Panc1 (cell line): ENCODE measurements at regions not wholly inside any gene's neighbourhood (a gene's known extent, or its start where the extent isn't known, plus 50 kb on each side); places are given as distances from the start of the nearest gene placed in this dataset.

ENCODE experiments used
- ATAC-seq: fragments of 200-7000 bp; cut with Tn5 transposase; 2 replicates; pipeline ENCODE4 v1.9.1; 2020; ENCODE audit warnings: mild to moderate bottlenecking, moderate library complexity
- BruUV-seq: library from RNA; stranded (reverse); fragments of 400-500 nt; replicated peaks from 2 replicates; lab custom pipeline; 2021; lab: Mats Ljungman, UMichigan
- CTCF ChIA-PET: fragments of 300-600 bp; sonication (Branson Sonifier 250); formaldehyde crosslinking; loops from one replicate; lab custom pipeline; 2022; ENCODE audit warnings: antibody characterized with exemption; lab: Charles Lee
- POLR2A ChIA-PET: fragments of 300-600 bp; sonication (Branson Sonifier 250); formaldehyde crosslinking; loops from one replicate; lab custom pipeline; 2022; ENCODE audit warnings: antibody characterized with exemption; lab: Charles Lee
- DNase-seq: peaks from one replicate; pipeline ENCODE4 v3.0.0-alpha.2; 2010; ENCODE audit warnings: low read depth, low spot score
- H3K27ac ChIP-seq: 2 replicates; pipeline ENCODE4 v1.5.1; 2011; ENCODE audit warnings: mild to moderate bottlenecking, low read length, inconsistent platforms
- H3K27me3 ChIP-seq: fragments of 200-500 bp; sonication (Bioruptor generic); 2 replicates; pipeline ENCODE4 v1.6.0; 2014; ENCODE audit warnings: low read length, inconsistent platforms; ENCODE audit not compliant: control insufficient read depth, insufficient read depth
- H3K36me3 ChIP-seq: fragments of 200-500 bp; sonication (Bioruptor generic); 2 replicates; pipeline ENCODE4 v1.5.1; 2014; ENCODE audit warnings: inconsistent platforms, mild to moderate bottlenecking, low read length, moderate library complexity; ENCODE audit not compliant: control insufficient read depth, insufficient read depth
- H3K4me1 ChIP-seq: 2 replicates; pipeline ENCODE4 v1.5.1; 2011; ENCODE audit warnings: inconsistent platforms, mild to moderate bottlenecking, low read length, moderate library complexity; ENCODE audit not compliant: control insufficient read depth, insufficient read depth
- H3K4me3 ChIP-seq, 2 experiments: 2 replicates each; pipeline ENCODE4 v1.5.1; 2011 to 2012; ENCODE audit warnings: low read depth in 2 of 2, low read length in 2 of 2, mild to moderate bottlenecking in 2 of 2, inconsistent platforms in 1 of 2, moderate library complexity in 1 of 2
- H3K9me3 ChIP-seq: fragments of 200-500 bp; sonication (Bioruptor generic); 2 replicates; pipeline ENCODE4 v1.5.1; 2014; ENCODE audit warnings: low read depth, mild to moderate bottlenecking, inconsistent platforms, low read length, moderate library complexity; ENCODE audit not compliant: control insufficient read depth, insufficient read depth
- POLR2AphosphoS5 ChIP-seq: IDR thresholded peaks from 2 replicates; pipeline ENCODE4 v1.6.1; 2012; ENCODE audit warnings: mild to moderate bottlenecking, low read depth, low read length, moderate library complexity
- SIN3A ChIP-seq: IDR thresholded peaks from 2 replicates; pipeline ENCODE4 v1.6.1; 2012; ENCODE audit warnings: low read depth, mild to moderate bottlenecking, low read length, moderate library complexity, borderline replicate concordance; ENCODE audit not compliant: insufficient read depth
- TCF7L2 ChIP-seq: IDR thresholded peaks from 2 replicates; pipeline ENCODE4 v1.6.1; 2011; ENCODE audit warnings: mild to moderate bottlenecking, low read depth, low read length, inconsistent platforms
- in situ Hi-C: cut with HindIII; loops from 2 replicates; pipeline ENCODE4 v1.10.0; 2016; ENCODE audit warnings: low sequenced_read_pairs, low pct_unique_long_range_greater_than_20kb
- intact Hi-C: fragments of 100-400 bp; cut with micrococcal nuclease; formaldehyde crosslinking; loops from one replicate; pipeline ENCODE4 v1.10.0; 2022; ENCODE audit not compliant: unreplicated experiment
- TF ChIP-seq, protein P1 (sequence below): fragments of 450-650 bp; IDR thresholded peaks from 2 replicates; pipeline ENCODE4 v1.5.1; 2017; ENCODE audit warnings: mild to moderate bottlenecking
- TF ChIP-seq, protein P2 (sequence below), 2 experiments: IDR thresholded peaks; 2 replicates each; pipeline ENCODE4 v1.6.1; 2011 to 2012; ENCODE audit warnings: low read depth in 2 of 2, control low read depth in 1 of 2, low read length in 1 of 2, mild to moderate bottlenecking in 1 of 2, moderate library complexity in 1 of 2; ENCODE audit not compliant: insufficient read depth in 1 of 2

DNA sequence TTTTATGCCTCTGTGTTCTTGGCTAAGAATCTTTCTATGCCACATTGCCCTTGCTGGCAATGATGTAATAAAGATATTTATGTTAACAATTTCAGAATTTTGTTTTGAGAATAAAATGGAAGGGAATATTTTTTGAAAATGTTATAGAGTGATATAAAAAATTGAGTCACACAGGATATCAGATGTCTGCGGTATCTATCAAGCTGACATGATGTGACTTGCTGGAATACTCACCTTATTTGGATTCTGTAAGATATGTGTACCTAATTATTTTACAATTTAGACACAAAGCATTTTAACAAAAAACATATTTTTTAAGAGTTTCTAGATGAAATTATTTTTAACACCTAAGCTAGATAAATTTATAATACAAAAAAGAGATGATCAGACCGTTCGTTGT, 660.0 kb upstream of the B3GALT2 start:
- POLR2A ChIA-PET: no interaction called here
- in situ Hi-C loops (no loop called here), intact Hi-C loops (no loop called here)
- TF ChIP-seq, protein P1, sequence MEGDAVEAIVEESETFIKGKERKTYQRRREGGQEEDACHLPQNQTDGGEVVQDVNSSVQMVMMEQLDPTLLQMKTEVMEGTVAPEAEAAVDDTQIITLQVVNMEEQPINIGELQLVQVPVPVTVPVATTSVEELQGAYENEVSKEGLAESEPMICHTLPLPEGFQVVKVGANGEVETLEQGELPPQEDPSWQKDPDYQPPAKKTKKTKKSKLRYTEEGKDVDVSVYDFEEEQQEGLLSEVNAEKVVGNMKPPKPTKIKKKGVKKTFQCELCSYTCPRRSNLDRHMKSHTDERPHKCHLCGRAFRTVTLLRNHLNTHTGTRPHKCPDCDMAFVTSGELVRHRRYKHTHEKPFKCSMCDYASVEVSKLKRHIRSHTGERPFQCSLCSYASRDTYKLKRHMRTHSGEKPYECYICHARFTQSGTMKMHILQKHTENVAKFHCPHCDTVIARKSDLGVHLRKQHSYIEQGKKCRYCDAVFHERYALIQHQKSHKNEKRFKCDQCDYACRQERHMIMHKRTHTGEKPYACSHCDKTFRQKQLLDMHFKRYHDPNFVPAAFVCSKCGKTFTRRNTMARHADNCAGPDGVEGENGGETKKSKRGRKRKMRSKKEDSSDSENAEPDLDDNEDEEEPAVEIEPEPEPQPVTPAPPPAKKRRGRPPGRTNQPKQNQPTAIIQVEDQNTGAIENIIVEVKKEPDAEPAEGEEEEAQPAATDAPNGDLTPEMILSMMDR: no peak
- TF ChIP-seq TCF7L2: no peak
- CTCF ChIA-PET: no interaction called here
- DNase-seq: no peak
- Histone ChIP-seq H3K9me3 (no peaks in the 10 kb centered on the region; the same call in 1 of the 2 replicates), H3K4me1 (no peaks in the 10 kb centered on the region), H3K27ac (no peak overlapping the region), H3K36me3 (no peaks in the 10 kb centered on the region), H3K27me3 (no peaks in the 10 kb centered on the region), H3K4me3 (no peak overlapping the region)
- BruUV-seq: no TSS peak
- ATAC-seq: no peak

DNA sequence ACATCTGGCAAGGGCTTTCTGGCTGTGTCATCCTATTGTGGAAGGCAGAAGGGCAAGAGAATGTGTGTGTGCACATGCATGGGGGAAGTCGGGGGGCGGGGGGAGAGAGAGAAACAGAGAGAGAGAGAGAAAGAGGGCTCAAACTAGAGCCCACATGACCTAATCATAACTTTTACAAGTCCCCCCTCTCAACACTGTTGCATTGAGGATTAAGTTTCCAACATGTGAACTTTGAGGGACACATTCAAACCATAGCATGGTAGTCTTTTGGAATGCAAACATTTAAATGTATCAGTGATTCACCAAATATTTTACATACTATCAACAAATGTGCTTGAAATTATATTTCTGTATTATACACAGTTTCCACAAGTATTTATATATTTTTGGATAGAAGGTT, 655.4 kb upstream of the B3GALT2 start:
- DNase-seq (no peak), ATAC-seq (no peak)
- in situ Hi-C loops (no loop called here), intact Hi-C loops (no loop called here)
- Histone ChIP-seq H3K36me3 (no peaks in the 10 kb centered on the region), H3K4me1 (no peaks in the 10 kb centered on the region), H3K4me3 (no peak overlapping the region), H3K27ac (no peak overlapping the region), H3K9me3 (no peaks in the 10 kb centered on the region; the same call in 1 of the 2 replicates), H3K27me3 (no peaks in the 10 kb centered on the region)
- TF ChIP-seq, protein P1: no peak
- TF ChIP-seq POLR2AphosphoS5 (no peak), TCF7L2 (no peak)
- TF ChIP-seq, protein P2, sequence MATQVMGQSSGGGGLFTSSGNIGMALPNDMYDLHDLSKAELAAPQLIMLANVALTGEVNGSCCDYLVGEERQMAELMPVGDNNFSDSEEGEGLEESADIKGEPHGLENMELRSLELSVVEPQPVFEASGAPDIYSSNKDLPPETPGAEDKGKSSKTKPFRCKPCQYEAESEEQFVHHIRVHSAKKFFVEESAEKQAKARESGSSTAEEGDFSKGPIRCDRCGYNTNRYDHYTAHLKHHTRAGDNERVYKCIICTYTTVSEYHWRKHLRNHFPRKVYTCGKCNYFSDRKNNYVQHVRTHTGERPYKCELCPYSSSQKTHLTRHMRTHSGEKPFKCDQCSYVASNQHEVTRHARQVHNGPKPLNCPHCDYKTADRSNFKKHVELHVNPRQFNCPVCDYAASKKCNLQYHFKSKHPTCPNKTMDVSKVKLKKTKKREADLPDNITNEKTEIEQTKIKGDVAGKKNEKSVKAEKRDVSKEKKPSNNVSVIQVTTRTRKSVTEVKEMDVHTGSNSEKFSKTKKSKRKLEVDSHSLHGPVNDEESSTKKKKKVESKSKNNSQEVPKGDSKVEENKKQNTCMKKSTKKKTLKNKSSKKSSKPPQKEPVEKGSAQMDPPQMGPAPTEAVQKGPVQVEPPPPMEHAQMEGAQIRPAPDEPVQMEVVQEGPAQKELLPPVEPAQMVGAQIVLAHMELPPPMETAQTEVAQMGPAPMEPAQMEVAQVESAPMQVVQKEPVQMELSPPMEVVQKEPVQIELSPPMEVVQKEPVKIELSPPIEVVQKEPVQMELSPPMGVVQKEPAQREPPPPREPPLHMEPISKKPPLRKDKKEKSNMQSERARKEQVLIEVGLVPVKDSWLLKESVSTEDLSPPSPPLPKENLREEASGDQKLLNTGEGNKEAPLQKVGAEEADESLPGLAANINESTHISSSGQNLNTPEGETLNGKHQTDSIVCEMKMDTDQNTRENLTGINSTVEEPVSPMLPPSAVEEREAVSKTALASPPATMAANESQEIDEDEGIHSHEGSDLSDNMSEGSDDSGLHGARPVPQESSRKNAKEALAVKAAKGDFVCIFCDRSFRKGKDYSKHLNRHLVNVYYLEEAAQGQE (IDR thresholded peaks at IDR 0.05; ENCODE audit: insufficient read depth in 1 of 2, low read depth in 2 of 2, low read length in 1 of 2): no peak
- POLR2A ChIA-PET: no interaction called here
- BruUV-seq: no TSS peak
- CTCF ChIA-PET: no interaction called here

DNA sequence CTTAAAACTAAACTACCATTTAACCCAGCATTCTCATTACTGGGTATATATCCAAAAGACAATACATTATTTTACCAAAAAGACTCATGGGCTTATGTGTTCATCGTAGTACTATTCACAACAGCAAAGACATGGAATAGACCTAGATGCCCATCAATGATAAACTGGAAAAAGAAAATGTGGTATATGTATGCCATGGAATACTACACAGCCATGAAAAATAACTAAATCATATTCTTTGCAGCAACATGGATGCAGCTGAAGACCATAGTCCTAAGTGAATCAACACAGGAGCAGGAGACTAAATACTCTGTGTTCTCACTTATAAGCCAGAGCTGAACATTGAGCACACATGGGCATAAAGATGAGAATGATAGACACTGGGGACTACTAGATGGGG, 645.1 kb upstream of the B3GALT2 start:
- DNase-seq (no peak), ATAC-seq (no peak)
- Histone ChIP-seq H3K27ac (no peak overlapping the region), H3K9me3 (peaks cover 10% of the 10 kb centered on the region), H3K36me3 (no peaks in the 10 kb centered on the region), H3K27me3 (no peaks in the 10 kb centered on the region), H3K4me3 (no peak overlapping the region), H3K4me1 (no peaks in the 10 kb centered on the region)
- POLR2A ChIA-PET: no interaction called here
- in situ Hi-C loops (no loop called here), intact Hi-C loops (no loop called here)
- CTCF ChIA-PET: no interaction called here
- TF ChIP-seq, protein P2 (IDR thresholded peaks at IDR 0.05; ENCODE audit: insufficient read depth in 1 of 2, low read depth in 2 of 2, low read length in 1 of 2): no peak
- no peak for TF ChIP-seq TCF7L2
- no peak for TF ChIP-seq POLR2AphosphoS5
- TF ChIP-seq, protein P1: no peak
- no peak for TF ChIP-seq SIN3A
- BruUV-seq: no TSS peak
